Stimulated activated CD8-positive, alpha-beta memory T cell treated with anti-CD3 and anti-CD28 coated beads, Interleukin-4, amount 100 ng/mL, for 1 hour (primary cell): ENCODE measurements at regions not wholly inside any gene's neighbourhood (a gene's known extent, or its start where the extent isn't known, plus 50 kb on each side); places are given as distances from the start of the nearest gene placed in this dataset.

Experiments
- DNase-seq, 2 donors: peaks; one replicate each; pipeline ENCODE4 v3.0.0-alpha.2; 2020; ENCODE audit warnings: low read depth in 2 of 2, low spot score in 1 of 2

GRCh38 chrX:25226151-25226550, 210.4 kb upstream of the ARX start:
- DNase-seq = no peak

DNA sequence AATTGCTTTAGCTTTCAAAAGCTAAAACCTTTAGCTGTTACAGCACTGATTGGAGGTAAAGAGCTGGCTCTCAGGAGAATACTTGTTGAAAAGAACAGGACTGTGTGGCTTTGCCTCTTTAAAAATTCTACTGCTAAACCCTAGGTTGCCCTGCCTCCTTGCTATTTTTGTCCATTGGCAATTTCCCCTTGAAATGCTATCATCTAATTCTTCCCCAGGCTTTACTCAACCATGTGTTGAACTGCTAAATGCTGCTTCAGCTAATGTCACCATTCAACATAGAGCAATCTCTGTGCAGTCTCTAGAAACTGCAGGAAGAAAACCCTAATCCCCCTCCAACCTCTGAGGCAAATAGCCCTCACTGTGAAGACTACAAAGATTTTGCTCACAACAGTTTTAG, 203.7 kb upstream of the ARX start:
- no peak for DNase-seq

- no peak for DNase-seq
These were observed 197.8 kb upstream of the ARX start for GRCh38 chrX:25213611-25214010.

- DNase-seq = no peak
These were observed 192.2 kb upstream of the ARX start for GRCh38 chrX:25207803-25208475.

DNA sequence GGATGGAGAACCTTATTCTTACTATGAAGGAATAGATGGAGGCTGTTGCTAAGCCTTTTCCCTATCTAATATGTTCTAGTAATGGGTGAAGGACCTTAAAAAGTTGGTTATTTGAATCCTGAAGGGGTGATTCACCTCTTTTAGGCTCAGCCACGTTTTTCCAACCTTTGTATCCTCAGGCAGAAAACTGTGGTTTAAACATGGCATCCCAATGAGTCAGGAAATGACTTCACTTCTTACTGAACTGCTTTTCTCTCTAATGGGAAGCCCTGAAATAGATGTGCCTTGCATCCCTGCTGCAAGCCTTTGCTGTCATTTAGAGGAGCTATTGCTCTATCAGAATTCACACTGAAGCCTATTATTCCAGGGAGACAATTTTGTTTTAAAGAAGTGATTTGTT, 191.0 kb upstream of the ARX start:
- no peak for DNase-seq

DNA sequence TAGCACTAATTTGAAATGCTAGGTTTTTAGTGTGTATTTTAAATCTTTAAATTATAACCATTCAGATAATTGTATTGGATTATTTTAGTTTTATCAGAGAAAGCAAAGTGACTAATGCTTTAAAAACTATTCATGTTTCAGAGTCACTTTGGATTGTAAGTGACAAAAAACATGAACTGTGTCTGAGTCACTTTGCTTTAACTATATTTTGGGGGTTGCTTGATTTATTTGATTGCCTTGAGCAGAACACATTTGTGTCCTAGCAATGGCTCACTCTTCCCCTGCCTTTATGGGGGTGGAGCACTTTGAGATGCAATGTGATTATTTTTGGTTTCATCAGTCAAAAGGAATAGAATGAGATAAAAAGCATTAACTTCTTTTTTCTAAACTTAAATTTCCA, 188.4 kb upstream of the ARX start:
- DNase-seq = no peak

DNA sequence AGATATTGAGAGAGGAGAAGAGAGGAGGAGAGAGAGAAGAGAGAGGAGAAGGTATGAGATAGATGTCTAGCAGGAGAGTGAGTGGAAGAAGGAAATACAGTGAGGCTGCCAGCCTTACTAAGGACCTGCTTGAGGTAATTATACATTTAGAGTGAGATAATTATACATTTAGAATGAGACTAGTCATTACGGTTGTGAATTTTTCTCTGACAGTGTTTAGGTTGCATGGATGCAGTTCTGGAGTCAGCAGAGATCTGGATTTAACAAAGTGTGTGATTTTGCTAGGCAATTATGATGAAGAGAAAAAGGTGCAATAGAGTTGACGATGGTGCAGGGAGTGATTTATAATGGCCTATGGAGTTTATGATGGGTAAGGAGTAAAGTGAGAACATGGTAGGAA, 187.1 kb upstream of the ARX start:
- DNase-seq = no peak

GRCh38 chrX:25198891-25199290, 183.1 kb upstream of the ARX start:
- DNase-seq = no peak

DNA sequence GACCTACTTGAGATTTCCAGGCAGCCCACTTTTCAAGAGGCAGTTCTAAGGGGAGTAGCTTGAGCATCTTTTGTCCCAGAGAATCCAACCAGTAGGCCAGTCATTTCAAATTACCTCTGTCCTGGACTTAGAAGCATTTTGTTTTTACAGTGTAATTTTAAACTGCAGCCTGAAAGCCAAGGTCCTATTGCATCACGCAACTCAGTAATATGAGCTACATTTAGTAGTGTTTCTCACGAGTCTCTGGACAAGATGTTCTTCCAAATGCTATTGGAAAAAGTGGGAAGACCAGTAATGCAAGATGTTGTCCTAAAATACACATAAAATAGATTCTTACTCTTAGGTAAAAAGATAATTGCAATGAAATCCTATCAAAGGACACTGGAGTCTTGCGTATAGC, 182.5 kb upstream of the ARX start:
- DNase-seq = no peak

GRCh38 chrX:25196221-25196620, 180.5 kb upstream of the ARX start:
- no peak for DNase-seq

GRCh38 chrX:25191403-25191802, 175.6 kb upstream of the ARX start:
- no peak for DNase-seq

DNA sequence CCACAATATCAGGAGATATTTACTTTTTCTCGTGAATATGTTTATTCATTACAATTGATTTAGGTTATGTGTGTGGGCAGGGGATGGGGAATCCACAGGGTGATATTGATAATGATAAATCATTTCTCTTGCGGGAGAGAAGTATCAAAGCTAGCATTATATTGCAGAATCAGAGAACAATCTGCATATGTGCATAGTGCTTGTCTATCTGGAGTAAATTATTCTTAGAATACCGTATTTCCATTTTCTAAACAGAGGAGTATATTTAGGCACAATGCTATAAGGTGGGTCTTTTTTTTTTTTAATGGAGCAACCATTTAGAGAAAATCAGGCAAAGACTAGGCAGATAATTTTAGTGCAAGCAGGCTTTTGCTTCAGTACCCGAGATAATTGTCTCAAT, 166.0 kb upstream of the ARX start:
- no peak for DNase-seq

DNA sequence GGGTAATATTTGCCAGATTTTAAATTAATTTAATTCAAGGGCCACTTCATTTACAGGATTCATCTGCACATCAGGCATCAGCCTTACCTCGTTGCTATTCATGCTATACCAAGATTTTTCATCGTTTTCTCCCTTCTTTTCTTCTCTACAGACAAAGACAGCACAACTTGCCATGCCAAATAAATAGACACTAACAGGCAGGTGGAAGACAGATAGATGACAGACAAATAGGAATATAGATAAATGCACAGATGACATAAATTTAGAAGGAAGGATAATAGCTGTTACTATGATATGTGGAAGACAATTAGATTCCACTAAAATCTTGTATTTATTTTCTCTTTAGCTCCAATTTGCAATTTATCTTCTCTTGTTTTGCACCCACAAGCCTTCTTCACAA, 164.5 kb upstream of the ARX start:
- no peak for DNase-seq

- DNase-seq = no peak
These were observed 162.8 kb upstream of the ARX start for GRCh38 chrX:25178555-25178954.

GRCh38 chrX:25175743-25176142, 160.0 kb upstream of the ARX start:
- DNase-seq = no peak

DNA sequence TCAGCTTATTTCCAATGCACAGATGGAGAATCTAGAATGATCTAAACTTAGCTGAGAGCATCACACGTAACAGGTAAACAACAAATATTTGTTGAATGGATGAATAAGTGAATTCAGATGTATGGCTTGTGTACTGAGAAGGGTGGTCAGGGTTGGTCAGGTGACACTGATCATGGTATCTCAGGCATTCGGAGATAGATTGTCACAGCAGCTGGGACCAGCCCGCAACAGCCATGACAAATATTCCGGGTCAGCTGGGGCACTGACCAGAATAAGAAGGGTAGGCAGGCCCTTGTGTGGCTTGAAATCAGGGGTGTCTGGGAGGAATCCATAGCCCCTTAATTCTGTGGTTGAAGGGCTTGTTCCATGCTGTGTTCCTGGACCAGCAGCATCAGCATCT, 159.4 kb upstream of the ARX start:
- DNase-seq = no peak

DNA sequence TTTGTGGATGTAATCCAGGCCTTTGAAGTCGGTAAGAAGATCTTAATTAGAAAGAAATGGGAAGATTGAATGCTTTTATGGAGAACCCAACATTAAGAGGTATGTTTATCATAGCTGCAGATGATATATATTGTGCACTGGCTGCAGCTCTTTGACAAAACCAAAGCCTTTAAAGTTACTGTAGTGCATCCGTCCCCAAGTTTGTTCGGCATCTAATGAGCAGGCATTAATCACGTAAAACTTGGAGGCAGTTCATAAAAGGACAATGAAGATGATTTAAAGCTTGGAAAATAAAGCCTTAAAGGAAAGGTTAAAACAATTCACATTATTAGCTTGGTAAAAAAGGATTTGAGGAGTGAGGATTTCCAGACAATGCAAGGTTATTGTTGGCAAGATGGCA, 150.8 kb upstream of the ARX start:
- no peak for DNase-seq

- no peak for DNase-seq
These were observed 150.4 kb upstream of the ARX start for GRCh38 chrX:25166145-25166544.

DNA sequence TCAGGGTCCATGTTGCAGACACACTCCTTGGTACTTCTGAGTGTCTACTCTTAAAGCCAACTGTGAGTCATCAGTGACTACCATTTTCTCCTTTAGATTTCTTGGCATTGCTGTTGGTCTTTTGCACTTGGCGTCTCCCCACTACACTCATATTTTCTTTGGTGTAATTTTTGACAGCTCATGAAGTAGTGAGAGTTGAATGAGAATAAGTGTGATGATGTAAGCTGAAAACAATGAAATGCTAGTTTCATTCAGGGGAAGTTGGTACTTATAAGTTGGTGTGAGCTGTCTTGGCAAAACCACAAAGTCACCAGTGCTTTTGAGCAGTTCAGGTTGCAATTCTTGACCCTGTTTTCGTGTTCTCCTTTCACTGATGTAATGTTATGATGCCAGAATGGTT, 142.9 kb upstream of the ARX start:
- DNase-seq = no peak

DNA sequence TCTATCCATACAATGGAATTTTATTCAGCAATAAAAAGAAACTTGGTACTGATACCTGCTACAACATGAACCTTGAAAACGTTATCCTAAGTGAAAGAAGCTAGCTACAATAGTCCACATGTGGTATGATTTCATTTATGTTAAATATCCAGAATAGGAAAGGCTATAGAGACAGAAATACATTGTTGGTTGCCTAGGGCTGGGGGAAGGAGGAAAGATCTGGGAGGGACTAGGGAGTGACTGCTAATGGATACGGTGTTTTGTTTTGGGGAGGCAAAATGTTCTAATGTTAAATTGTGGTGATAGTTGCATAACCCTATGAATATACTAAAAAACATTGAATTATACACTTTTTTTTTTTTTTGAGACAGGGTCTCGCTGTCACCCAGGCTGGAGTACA, 141.1 kb upstream of the ARX start:
- DNase-seq = no peak

DNA sequence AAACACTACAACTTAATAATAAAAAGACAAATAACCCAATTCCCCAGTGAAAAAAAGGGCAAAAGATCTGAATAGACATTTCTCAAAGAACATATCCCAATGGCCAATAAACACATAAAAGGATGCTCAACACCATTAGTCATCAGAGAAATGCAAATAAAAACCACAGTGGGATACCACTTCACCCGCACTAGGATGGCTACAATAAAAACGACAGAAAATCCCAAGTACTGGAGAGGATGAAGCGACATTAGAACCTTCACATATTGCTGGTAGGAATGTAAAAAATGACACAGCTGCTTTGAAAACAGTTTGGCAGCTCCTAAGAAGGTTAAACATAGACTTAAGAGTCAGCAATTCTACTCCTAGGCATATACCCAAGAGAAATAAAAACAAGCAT, 140.6 kb upstream of the ARX start:
- DNase-seq = no peak

GRCh38 chrX:25154168-25154567, 138.4 kb upstream of the ARX start:
- DNase-seq = no peak

GRCh38 chrX:25151749-25152148, 136.0 kb upstream of the ARX start:
- no peak for DNase-seq
